ENCODE measurements at regions not wholly inside any gene's neighbourhood (a gene's known extent, or its start where the extent isn't known, plus 50 kb on each side); places are given as distances from the start of the nearest gene placed in this dataset.

DNA sequence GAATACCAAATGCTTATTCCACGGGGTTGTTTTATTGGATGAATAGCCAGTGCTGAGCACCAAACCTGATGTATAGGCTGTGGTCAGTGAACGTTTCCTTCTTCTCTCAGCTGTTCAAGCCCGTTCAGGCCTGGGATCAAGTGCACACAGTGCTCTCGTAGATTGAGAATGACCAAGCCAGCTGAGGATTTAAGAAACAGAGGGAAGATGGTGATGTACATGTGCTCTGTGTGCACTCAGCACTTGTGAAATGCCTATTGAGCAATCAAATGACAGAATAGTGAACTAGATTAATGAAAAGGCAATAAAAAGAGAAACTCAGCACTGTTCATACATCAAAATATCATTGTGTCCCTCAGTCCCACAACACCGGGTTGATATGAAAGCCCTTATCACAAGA lies 302.5 kb downstream of the BMPER start:
- no TSS peak for BruUV-seq (replicated peaks)
- no peak overlapping the region for H3K4me3 ChIP-seq (ENCODE audit: low read depth, low read length, poor library complexity, severe bottlenecking)

DNA sequence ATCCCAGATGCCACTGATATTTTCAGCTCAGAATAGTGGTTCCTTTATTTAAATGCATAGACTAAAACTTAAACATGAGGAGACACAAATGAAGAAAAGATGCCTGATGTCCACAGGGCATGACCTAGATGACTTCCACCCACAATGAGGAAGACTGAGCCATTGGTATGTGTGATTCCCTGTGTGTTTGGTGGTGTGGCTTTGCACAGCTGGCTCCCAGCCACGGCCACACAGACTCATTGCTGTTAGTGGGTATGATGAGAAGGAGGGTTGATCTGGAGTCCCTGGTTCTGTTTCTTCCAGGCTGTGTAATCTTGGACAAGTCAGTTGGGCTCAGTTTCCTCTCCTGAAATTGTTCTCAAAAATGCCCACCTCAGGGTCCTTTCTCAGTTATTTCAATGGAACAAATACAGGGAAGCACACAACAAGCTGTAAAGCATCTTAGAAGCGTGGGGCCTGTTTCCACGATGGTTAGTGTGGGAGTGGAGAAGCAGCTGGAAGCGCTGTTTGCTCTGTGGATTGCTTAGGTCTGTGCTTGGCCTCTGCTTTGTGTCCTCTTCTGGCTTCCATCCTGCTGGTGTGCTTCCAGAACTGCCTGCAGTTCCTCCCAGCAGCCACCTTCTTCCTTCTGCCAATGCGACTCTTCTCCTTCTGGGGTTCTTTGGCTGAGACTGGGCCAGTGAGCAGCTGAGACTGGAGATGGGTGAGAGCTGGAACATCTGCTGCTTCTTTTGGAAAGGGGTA lies 303.7 kb downstream of the BMPER start:
- H3K4me3 ChIP-seq (ENCODE audit: low read depth, low read length, poor library complexity, severe bottlenecking) = no peak overlapping the region
- H3K27me3 ChIP-seq (replicated peaks; ENCODE audit: insufficient read depth, low read depth, low read length, poor library complexity) = no peaks in the 10 kb centered on the region
- H3K4me1 ChIP-seq (ENCODE audit: insufficient read depth, low read length, poor library complexity, severe bottlenecking) = no peaks in the 10 kb centered on the region
- no peak for DNase-seq (ENCODE audit: low spot score)
- POLR2A ChIA-PET (ENCODE audit: low non-redundant PET) = no interaction called here
- H3K27ac ChIP-seq (ENCODE audit: low read depth, low read length, poor library complexity, severe bottlenecking) = no peak overlapping the region
- no peaks in the 10 kb centered on the region for H3K36me3 ChIP-seq (ENCODE audit: insufficient read depth, low read length, poor library complexity, severe bottlenecking)
- CTCF ChIA-PET = no interaction called here
- H3K9me3 ChIP-seq (ENCODE audit: low read depth, low read length, poor library complexity, severe bottlenecking) = no peaks in the 10 kb centered on the region
- TF ChIP-seq EZH2 (IDR thresholded peaks at IDR 0.05; ENCODE audit: borderline replicate concordance, low read depth, low read length, poor library complexity, severe bottlenecking) = no peak
- TF ChIP-seq, protein P1, sequence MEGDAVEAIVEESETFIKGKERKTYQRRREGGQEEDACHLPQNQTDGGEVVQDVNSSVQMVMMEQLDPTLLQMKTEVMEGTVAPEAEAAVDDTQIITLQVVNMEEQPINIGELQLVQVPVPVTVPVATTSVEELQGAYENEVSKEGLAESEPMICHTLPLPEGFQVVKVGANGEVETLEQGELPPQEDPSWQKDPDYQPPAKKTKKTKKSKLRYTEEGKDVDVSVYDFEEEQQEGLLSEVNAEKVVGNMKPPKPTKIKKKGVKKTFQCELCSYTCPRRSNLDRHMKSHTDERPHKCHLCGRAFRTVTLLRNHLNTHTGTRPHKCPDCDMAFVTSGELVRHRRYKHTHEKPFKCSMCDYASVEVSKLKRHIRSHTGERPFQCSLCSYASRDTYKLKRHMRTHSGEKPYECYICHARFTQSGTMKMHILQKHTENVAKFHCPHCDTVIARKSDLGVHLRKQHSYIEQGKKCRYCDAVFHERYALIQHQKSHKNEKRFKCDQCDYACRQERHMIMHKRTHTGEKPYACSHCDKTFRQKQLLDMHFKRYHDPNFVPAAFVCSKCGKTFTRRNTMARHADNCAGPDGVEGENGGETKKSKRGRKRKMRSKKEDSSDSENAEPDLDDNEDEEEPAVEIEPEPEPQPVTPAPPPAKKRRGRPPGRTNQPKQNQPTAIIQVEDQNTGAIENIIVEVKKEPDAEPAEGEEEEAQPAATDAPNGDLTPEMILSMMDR (conservative IDR thresholded peaks at IDR 0.05; ENCODE audit: low read depth, low read length) = no peak
- no TSS peak for BruUV-seq (replicated peaks)
- intact Hi-C loops (cut with micrococcal nuclease; ENCODE audit: unreplicated experiment) = no loop called here

More for the DNA sequence above, 302.5 kb downstream of the BMPER start:
- intact Hi-C loops (cut with micrococcal nuclease; ENCODE audit: unreplicated experiment) = no loop called here
- no peak overlapping the region for H3K27ac ChIP-seq (ENCODE audit: low read depth, low read length, poor library complexity, severe bottlenecking)
- no peaks in the 10 kb centered on the region for H3K27me3 ChIP-seq (replicated peaks; ENCODE audit: insufficient read depth, low read depth, low read length, poor library complexity)
- ChIA-PET POLR2A (ENCODE audit: low non-redundant PET) (no interaction called here), CTCF (no interaction called here)
- DNase-seq (ENCODE audit: low spot score) = no peak
- H3K4me1 ChIP-seq (ENCODE audit: insufficient read depth, low read length, poor library complexity, severe bottlenecking) = no peaks in the 10 kb centered on the region
- TF ChIP-seq, protein P1 (conservative IDR thresholded peaks at IDR 0.05; ENCODE audit: low read depth, low read length) = no peak
- TF ChIP-seq EZH2 (IDR thresholded peaks at IDR 0.05; ENCODE audit: borderline replicate concordance, low read depth, low read length, poor library complexity, severe bottlenecking) = no peak
- H3K36me3 ChIP-seq (ENCODE audit: insufficient read depth, low read length, poor library complexity, severe bottlenecking) = no peaks in the 10 kb centered on the region
- H3K9me3 ChIP-seq (ENCODE audit: low read depth, low read length, poor library complexity, severe bottlenecking) = no peaks in the 10 kb centered on the region

DNA sequence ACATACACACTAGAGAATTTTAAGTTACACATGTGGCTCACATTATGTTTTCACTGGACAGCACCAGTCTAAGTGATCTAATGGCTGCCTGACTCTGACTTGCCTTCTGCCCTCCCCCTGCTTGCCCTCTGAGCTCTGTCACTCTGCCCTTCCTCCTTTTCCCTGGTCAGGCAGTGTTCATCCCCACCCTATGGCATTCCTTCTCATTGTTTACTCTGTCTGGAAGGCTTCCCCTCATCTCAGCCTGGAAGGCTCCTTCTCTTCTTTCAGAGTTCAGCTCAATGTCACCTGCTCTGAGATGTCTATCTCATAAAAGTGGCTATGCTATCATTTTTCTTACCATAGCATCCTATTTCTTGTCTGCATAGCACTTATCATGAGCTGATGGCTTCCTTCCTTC lies 305.7 kb downstream of the BMPER start:
- ChIA-PET CTCF (no interaction called here), POLR2A (ENCODE audit: low non-redundant PET) (interaction anchor here (1.1 kb wide), 1 partner anchor 13 kb away, joined by 3 read pairs; no protein-coding TSS in a partner anchor)
- Histone ChIP-seq H3K4me1 (ENCODE audit: insufficient read depth, low read length, poor library complexity, severe bottlenecking) (no peaks in the 10 kb centered on the region), H3K27ac (ENCODE audit: low read depth, low read length, poor library complexity, severe bottlenecking) (no peak overlapping the region), H3K9me3 (ENCODE audit: low read depth, low read length, poor library complexity, severe bottlenecking) (no peaks in the 10 kb centered on the region), H3K4me3 (ENCODE audit: low read depth, low read length, poor library complexity, severe bottlenecking) (no peak overlapping the region), H3K36me3 (ENCODE audit: insufficient read depth, low read length, poor library complexity, severe bottlenecking) (no peaks in the 10 kb centered on the region), H3K27me3 (replicated peaks; ENCODE audit: insufficient read depth, low read depth, low read length, poor library complexity) (no peaks in the 10 kb centered on the region)
- intact Hi-C loops (cut with micrococcal nuclease; ENCODE audit: unreplicated experiment) = no loop called here
- no TSS peak for BruUV-seq (replicated peaks)
- TF ChIP-seq, protein P1 (conservative IDR thresholded peaks at IDR 0.05; ENCODE audit: low read depth, low read length) = no peak
- no peak for TF ChIP-seq EZH2 (IDR thresholded peaks at IDR 0.05; ENCODE audit: borderline replicate concordance, low read depth, low read length, poor library complexity, severe bottlenecking)
- no peak for DNase-seq (ENCODE audit: low spot score)

All from A673 (cell line).